Panc1 (cell line): ENCODE measurements at regions not wholly inside any gene's neighbourhood (a gene's known extent, or its start where the extent isn't known, plus 50 kb on each side); places are given as distances from the start of the nearest gene placed in this dataset.

Experiments used
- CTCF ChIP-seq: fragments of 450-650 bp; IDR thresholded peaks from 2 replicates; pipeline ENCODE4 v1.5.1; 2017; ENCODE audit warnings: mild to moderate bottlenecking
- POLR2AphosphoS5 ChIP-seq: IDR thresholded peaks from 2 replicates; pipeline ENCODE4 v1.6.1; 2012; ENCODE audit warnings: mild to moderate bottlenecking, low read depth, low read length, moderate library complexity
- REST ChIP-seq, 2 experiments: IDR thresholded peaks; 2 replicates each; pipeline ENCODE4 v1.6.1; 2011 to 2012; ENCODE audit warnings: low read depth in 2 of 2, control low read depth in 1 of 2, low read length in 1 of 2, mild to moderate bottlenecking in 1 of 2, moderate library complexity in 1 of 2; ENCODE audit not compliant: insufficient read depth in 1 of 2

- TF ChIP-seq CTCF (no peak), POLR2AphosphoS5 (no peak), REST (IDR thresholded peaks at IDR 0.05; ENCODE audit: insufficient read depth in 1 of 2, low read depth in 2 of 2, low read length in 1 of 2) (no peak)
Observed at GRCh38 chr18:5061785-5062184, 135.3 kb downstream of the AKAIN1 start.
